ENCODE measurements at regions not wholly inside any gene's neighbourhood (a gene's known extent, or its start where the extent isn't known, plus 50 kb on each side); places are given as distances from the start of the nearest gene placed in this dataset.

DNA sequence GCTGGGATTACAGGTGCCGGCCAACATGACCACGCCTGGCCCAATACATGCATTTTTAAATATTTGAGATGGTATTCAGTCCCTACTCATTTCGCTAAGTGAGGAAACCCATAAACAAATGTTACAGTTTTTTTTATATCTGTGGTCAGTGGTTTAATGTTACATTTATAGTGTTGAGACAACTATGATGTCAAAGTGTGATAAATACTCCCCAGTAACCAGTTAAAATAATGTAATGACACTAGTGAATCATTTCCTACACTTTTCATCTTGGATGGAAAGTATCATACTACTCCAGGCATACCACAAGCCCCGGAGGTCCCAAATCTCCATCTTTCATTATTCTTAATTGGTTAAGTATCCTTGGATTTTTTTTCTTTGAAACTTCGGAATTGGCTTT, 87.5 kb upstream of the KIF26B start:
- ChIA-PET POLR2A (no interaction called here), CTCF (ENCODE audit: low intra/inter-chr PET ratio) (no interaction called here)
- 63% methylated on average over 5 of the region's 5 CpGs for WGBS (ENCODE audit: insufficient coverage, low coverage, missing lambda C conversion rate)
- no peak for FAIRE-seq
- Histone ChIP-seq H3K4me1 (replicated peaks in 1 of 2; ENCODE audit: control insufficient read depth in 2 of 2, insufficient read depth in 2 of 2, low read length in 2 of 2) (no peaks in the 10 kb centered on the region), H2AFZ (ENCODE audit: low read depth, low read length) (no peak overlapping the region), H3K9ac (ENCODE audit: insufficient read depth in 1 of 2, low read depth in 2 of 2, low read length in 2 of 2) (no peak overlapping the region), H3K9me1 (ENCODE audit: control insufficient read depth, insufficient read depth, low read length) (no peaks in the 10 kb centered on the region), H4K20me1 (replicated peaks; ENCODE audit: control insufficient read depth, insufficient read depth, low read length) (no peaks in the 10 kb centered on the region), H3K4me2 (ENCODE audit: insufficient read depth, low read length) (no peak overlapping the region), H3K36me3 (ENCODE audit: control insufficient read depth, insufficient read depth, low read length) (no peaks in the 10 kb centered on the region; the same call in 2 of the 3 replicates), H3K79me2 (ENCODE audit: control insufficient read depth, insufficient read depth, low read length) (no peaks in the 10 kb centered on the region), H3K9me3 (replicated peaks; ENCODE audit: control insufficient read depth, insufficient read depth, low read depth, low read length) (no peaks in the 10 kb centered on the region), H3K27me3 (ENCODE audit: control insufficient read depth in 2 of 2, insufficient read depth in 2 of 2, low read length in 2 of 2) (no peaks in the 10 kb centered on the region), H3K4me3 (no peak overlapping the region), H3K27ac (ENCODE audit: extremely low read depth, low read depth, low read length) (no peak overlapping the region)
- TF ChIP-seq MCM2 (IDR thresholded peaks at IDR 0.05; ENCODE audit: low read depth), result no peak
- TF ChIP-seq, protein P1, sequence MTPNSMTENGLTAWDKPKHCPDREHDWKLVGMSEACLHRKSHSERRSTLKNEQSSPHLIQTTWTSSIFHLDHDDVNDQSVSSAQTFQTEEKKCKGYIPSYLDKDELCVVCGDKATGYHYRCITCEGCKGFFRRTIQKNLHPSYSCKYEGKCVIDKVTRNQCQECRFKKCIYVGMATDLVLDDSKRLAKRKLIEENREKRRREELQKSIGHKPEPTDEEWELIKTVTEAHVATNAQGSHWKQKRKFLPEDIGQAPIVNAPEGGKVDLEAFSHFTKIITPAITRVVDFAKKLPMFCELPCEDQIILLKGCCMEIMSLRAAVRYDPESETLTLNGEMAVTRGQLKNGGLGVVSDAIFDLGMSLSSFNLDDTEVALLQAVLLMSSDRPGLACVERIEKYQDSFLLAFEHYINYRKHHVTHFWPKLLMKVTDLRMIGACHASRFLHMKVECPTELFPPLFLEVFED (CRISPR knock-in tag; conservative IDR thresholded peaks at IDR 0.05), result no peak
- TF ChIP-seq PTBP1 (IDR thresholded peaks at IDR 0.05; ENCODE audit: low read depth, low read length), result no peak
- no peak for TF ChIP-seq RNF2 (IDR thresholded peaks at IDR 0.05)
- TF ChIP-seq TAF15 (IDR thresholded peaks at IDR 0.05; ENCODE audit: low read depth, low read length), result no peak
- no peak for TF ChIP-seq SUPT5H (IDR thresholded peaks at IDR 0.05)
- TF ChIP-seq, protein P2, sequence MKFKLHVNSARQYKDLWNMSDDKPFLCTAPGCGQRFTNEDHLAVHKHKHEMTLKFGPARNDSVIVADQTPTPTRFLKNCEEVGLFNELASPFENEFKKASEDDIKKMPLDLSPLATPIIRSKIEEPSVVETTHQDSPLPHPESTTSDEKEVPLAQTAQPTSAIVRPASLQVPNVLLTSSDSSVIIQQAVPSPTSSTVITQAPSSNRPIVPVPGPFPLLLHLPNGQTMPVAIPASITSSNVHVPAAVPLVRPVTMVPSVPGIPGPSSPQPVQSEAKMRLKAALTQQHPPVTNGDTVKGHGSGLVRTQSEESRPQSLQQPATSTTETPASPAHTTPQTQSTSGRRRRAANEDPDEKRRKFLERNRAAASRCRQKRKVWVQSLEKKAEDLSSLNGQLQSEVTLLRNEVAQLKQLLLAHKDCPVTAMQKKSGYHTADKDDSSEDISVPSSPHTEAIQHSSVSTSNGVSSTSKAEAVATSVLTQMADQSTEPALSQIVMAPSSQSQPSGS (CRISPR knock-in tag; IDR thresholded peaks at IDR 0.05), result no peak
- TF ChIP-seq NFATC3 (IDR thresholded peaks at IDR 0.05), result no peak
- no peak for TF ChIP-seq CBX8 (IDR thresholded peaks at IDR 0.05; ENCODE audit: borderline replicate concordance, extremely low read depth, low read depth, low read length, poor library complexity, severe bottlenecking)
- intact Hi-C loops (cut with micrococcal nuclease), result no loop called here
- BruUV-seq (replicated peaks), result no TSS peak
- ATAC-seq, result no peak
- DNase-seq (ENCODE audit: extremely low read depth in 1 of 4, low spot score in 3 of 4), result no peak
- in situ Hi-C loops (cut with MboI), result no loop called here

All from K562 (cell line).